HEK293 (cell line): ENCODE measurements at regions not wholly inside any gene's neighbourhood (a gene's known extent, or its start where the extent isn't known, plus 50 kb on each side); places are given as distances from the start of the nearest gene placed in this dataset.

ENCODE experiments used
- CTCF ChIP-seq: fragments of 450-650 bp; formaldehyde crosslinking; IDR thresholded peaks from 2 replicates; pipeline ENCODE4 v1.5.1; 2016; ENCODE audit warnings: missing biosample characterization, missing genetic modification characterization
- FEZF1 ChIP-seq: fragments of 450-650 bp; formaldehyde crosslinking; IDR thresholded peaks from 2 replicates; pipeline ENCODE4 v1.5.1; 2016; ENCODE audit warnings: missing biosample characterization, missing genetic modification characterization
- HOXD13 ChIP-seq: sonication (generic); formaldehyde crosslinking; IDR thresholded peaks from 2 replicates; pipeline ENCODE4 v1.8.0; 2022; ENCODE audit warnings: missing genetic modification reagents, borderline replicate concordance
- REST ChIP-seq: fragments of 450-650 bp; formaldehyde crosslinking; IDR thresholded peaks from 2 replicates; pipeline ENCODE4 v1.5.1; 2016; ENCODE audit warnings: missing biosample characterization, missing genetic modification characterization
- YY1 ChIP-seq: fragments of 450-650 bp; formaldehyde crosslinking; IDR thresholded peaks from 2 replicates; pipeline ENCODE4 v1.5.1; 2018; ENCODE audit warnings: missing biosample characterization, missing genetic modification characterization
- ZFP41 ChIP-seq: fragments of 450-650 bp; formaldehyde crosslinking; IDR thresholded peaks from 2 replicates; pipeline ENCODE4 v1.5.1; 2016; ENCODE audit warnings: missing biosample characterization, missing genetic modification characterization, borderline replicate concordance
- ZNF132 ChIP-seq: fragments of 450-650 bp; formaldehyde crosslinking; IDR thresholded peaks from 2 replicates; pipeline ENCODE4 v1.5.1; 2017; ENCODE audit warnings: missing biosample characterization, missing genetic modification characterization, borderline replicate concordance
- ZNF133 ChIP-seq: fragments of 450-650 bp; formaldehyde crosslinking; IDR thresholded peaks from 2 replicates; pipeline ENCODE4 v1.5.1; 2016; ENCODE audit warnings: missing biosample characterization, missing genetic modification characterization
- ZNF394 ChIP-seq: fragments of 450-650 bp; formaldehyde crosslinking; IDR thresholded peaks from 2 replicates; pipeline ENCODE4 v1.5.1; 2016; ENCODE audit warnings: missing biosample characterization, missing genetic modification characterization, mild to moderate bottlenecking, moderate library complexity, borderline replicate concordance
- ZNF398 ChIP-seq: fragments of 450-650 bp; formaldehyde crosslinking; IDR thresholded peaks from 2 replicates; pipeline ENCODE4 v1.5.1; 2017; ENCODE audit warnings: missing biosample characterization, missing genetic modification characterization
- TF ChIP-seq, protein P1 (sequence below): fragments of 450-650 bp; formaldehyde crosslinking; IDR thresholded peaks from 2 replicates; pipeline ENCODE4 v1.5.1; 2016; ENCODE audit warnings: missing biosample characterization, missing genetic modification characterization
- TF ChIP-seq, protein P2 (sequence below): fragments of 450-650 bp; IDR thresholded peaks from 2 replicates; pipeline ENCODE4 v1.5.1; 2018; ENCODE audit warnings: missing biosample characterization, missing genetic modification characterization
- TF ChIP-seq, protein P3 (sequence below): fragments of 450-650 bp; formaldehyde crosslinking; IDR thresholded peaks from 2 replicates; pipeline ENCODE4 v1.5.1; 2016; ENCODE audit warnings: missing biosample characterization, missing genetic modification characterization

GRCh38 chr1:195054217-195054687 is 1554.0 kb downstream of the KCNT2 start:
- TF ChIP-seq CTCF = no peak
- no peak for TF ChIP-seq REST (tag by site-specific recombination)
- TF ChIP-seq ZNF398 (tag by site-specific recombination) = no peak
- no peak for TF ChIP-seq HOXD13 (CRISPR knock-in tag)
- TF ChIP-seq, protein P1, sequence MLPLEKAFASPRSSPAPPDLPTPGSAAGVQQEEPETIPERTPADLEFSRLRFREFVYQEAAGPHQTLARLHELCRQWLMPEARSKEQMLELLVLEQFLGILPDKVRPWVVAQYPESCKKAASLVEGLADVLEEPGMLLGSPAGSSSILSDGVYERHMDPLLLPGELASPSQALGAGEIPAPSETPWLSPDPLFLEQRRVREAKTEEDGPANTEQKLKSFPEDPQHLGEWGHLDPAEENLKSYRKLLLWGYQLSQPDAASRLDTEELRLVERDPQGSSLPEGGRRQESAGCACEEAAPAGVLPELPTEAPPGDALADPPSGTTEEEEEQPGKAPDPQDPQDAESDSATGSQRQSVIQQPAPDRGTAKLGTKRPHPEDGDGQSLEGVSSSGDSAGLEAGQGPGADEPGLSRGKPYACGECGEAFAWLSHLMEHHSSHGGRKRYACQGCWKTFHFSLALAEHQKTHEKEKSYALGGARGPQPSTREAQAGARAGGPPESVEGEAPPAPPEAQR (tag by site-specific recombination) = no peak
- no peak for TF ChIP-seq ZFP41 (tag by site-specific recombination)
- TF ChIP-seq YY1 (tag by site-specific recombination) = no peak
- TF ChIP-seq FEZF1 (tag by site-specific recombination) = no peak
- TF ChIP-seq ZNF394 (tag by site-specific recombination) = no peak
- TF ChIP-seq, protein P2, sequence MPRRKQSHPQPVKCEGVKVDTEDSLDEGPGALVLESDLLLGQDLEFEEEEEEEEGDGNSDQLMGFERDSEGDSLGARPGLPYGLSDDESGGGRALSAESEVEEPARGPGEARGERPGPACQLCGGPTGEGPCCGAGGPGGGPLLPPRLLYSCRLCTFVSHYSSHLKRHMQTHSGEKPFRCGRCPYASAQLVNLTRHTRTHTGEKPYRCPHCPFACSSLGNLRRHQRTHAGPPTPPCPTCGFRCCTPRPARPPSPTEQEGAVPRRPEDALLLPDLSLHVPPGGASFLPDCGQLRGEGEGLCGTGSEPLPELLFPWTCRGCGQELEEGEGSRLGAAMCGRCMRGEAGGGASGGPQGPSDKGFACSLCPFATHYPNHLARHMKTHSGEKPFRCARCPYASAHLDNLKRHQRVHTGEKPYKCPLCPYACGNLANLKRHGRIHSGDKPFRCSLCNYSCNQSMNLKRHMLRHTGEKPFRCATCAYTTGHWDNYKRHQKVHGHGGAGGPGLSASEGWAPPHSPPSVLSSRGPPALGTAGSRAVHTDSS (tag by site-specific recombination) = no peak
- TF ChIP-seq ZNF132 (tag by site-specific recombination) = no peak
- TF ChIP-seq, protein P3, sequence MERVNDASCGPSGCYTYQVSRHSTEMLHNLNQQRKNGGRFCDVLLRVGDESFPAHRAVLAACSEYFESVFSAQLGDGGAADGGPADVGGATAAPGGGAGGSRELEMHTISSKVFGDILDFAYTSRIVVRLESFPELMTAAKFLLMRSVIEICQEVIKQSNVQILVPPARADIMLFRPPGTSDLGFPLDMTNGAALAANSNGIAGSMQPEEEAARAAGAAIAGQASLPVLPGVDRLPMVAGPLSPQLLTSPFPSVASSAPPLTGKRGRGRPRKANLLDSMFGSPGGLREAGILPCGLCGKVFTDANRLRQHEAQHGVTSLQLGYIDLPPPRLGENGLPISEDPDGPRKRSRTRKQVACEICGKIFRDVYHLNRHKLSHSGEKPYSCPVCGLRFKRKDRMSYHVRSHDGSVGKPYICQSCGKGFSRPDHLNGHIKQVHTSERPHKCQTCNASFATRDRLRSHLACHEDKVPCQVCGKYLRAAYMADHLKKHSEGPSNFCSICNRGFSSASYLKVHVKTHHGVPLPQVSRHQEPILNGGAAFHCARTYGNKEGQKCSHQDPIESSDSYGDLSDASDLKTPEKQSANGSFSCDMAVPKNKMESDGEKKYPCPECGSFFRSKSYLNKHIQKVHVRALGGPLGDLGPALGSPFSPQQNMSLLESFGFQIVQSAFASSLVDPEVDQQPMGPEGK (tag by site-specific recombination) = no peak
- TF ChIP-seq ZNF133 = no peak
